B cell (primary cell): ENCODE measurements at regions not wholly inside any gene's neighbourhood (a gene's known extent, or its start where the extent isn't known, plus 50 kb on each side); places are given as distances from the start of the nearest gene placed in this dataset.

Source experiments
- ATAC-seq: fragments of 200-7000 bp; cut with Tn5 transposase; one replicate; pipeline ENCODE4 v1.10.0; 2021; ENCODE audit warnings: low read depth, mild to moderate bottlenecking, moderate number of reproducible peaks, moderate library complexity
- CTCF ChIA-PET: fragments of 350-600 bp; sonication (Branson Sonifier 250); formaldehyde crosslinking; loops from one replicate; lab custom pipeline; 2021; ENCODE audit warnings: antibody characterized with exemption, inconsistent platforms; lab: Charles Lee
- POLR2A ChIA-PET: fragments of 350-600 bp; sonication (Branson Sonifier 250); formaldehyde crosslinking; loops from one replicate; lab custom pipeline; 2021; ENCODE audit warnings: antibody characterized with exemption; lab: Charles Lee
- DNase-seq: peaks from one replicate; pipeline ENCODE4 v3.0.0; 2013
- H2AFZ ChIP-seq: 2 replicates; pipeline ENCODE4 v1.6.1; 2012; ENCODE audit warnings: mild to moderate bottlenecking, low read depth, low read length; ENCODE audit not compliant: insufficient read depth, poor library complexity, severe bottlenecking
- H3K27ac ChIP-seq, 2 donors: 1 replicate in 1 of 2; 2 replicates in 1 of 2; pipeline ENCODE4 v1.5.1; 2012 to 2013; ENCODE audit warnings: low read length in 2 of 2, mild to moderate bottlenecking in 2 of 2, moderate library complexity in 1 of 2
- H3K27me3 ChIP-seq, 4 experiments: fragments of 200-600 bp in 1 of 4; sonication (generic) in 1 of 4; replicated peaks in 1 of 4; 1 replicate in 2 of 4; 2 replicates in 2 of 4; pipeline versions ENCODE4 v1.6.1 to v1.7.0; 2013 to 2016; ENCODE audit warnings: low read length in 3 of 4, mild to moderate bottlenecking in 2 of 4, mixed read lengths in 1 of 4, moderate library complexity in 1 of 4; ENCODE audit not compliant: insufficient read depth in 4 of 4, control insufficient read depth in 3 of 4; ENCODE audit errors: control extremely low read depth in 1 of 4
- H3K36me3 ChIP-seq, 2 experiments: replicated peaks in 1 of 2; 1 replicate in 1 of 2; 2 replicates in 1 of 2; pipeline versions ENCODE4 v1.6.1 to v1.7.1; 2013; ENCODE audit warnings: low read length in 1 of 2; ENCODE audit not compliant: insufficient read depth in 2 of 2, control insufficient read depth in 1 of 2; ENCODE audit errors: control extremely low read depth in 1 of 2, extremely low read depth in 1 of 2
- H3K4me1 ChIP-seq, 2 donors: fragments of 200-600 bp in 1 of 2; sonication (generic) in 1 of 2; 1 replicate in 1 of 2; 2 replicates in 1 of 2; pipeline versions ENCODE4 v1.5.1 to v1.6.1; 2013 to 2017; ENCODE audit warnings: low read length in 2 of 2; ENCODE audit not compliant: control insufficient read depth in 2 of 2, insufficient read depth in 2 of 2
- H3K4me2 ChIP-seq: replicated peaks from 2 replicates; pipeline ENCODE3; 2012; ENCODE audit warnings: mild to moderate bottlenecking, low read depth, low read length; ENCODE audit not compliant: poor library complexity, severe bottlenecking
- H3K4me3 ChIP-seq, 5 experiments: fragments of 200-600 bp in 1 of 5; sonication (generic) in 1 of 5; 1 replicate in 3 of 5; 2 replicates in 2 of 5; pipeline versions ENCODE4 v1.5.1 to v1.7.0; 2011 to 2016; ENCODE audit warnings: low read length in 4 of 5, mild to moderate bottlenecking in 4 of 5, low read depth in 2 of 5, control low read depth in 1 of 5, moderate library complexity in 1 of 5; ENCODE audit not compliant: insufficient read depth in 1 of 5; ENCODE audit errors: control extremely low read depth in 1 of 5, extremely low read depth in 1 of 5
- H3K79me2 ChIP-seq: fragments of 200-600 bp; sonication (generic); one replicate; pipeline ENCODE4 v1.6.0; 2016; ENCODE audit warnings: low read length; ENCODE audit not compliant: control insufficient read depth, insufficient read depth
- H3K9ac ChIP-seq: fragments of 200-600 bp; sonication (generic); 2 replicates; pipeline ENCODE4 v1.6.1; 2017; ENCODE audit warnings: mild to moderate bottlenecking, low read length, moderate library complexity
- H3K9me3 ChIP-seq, 3 donors: one replicate each; pipeline versions ENCODE4 v1.6.1 to v1.7.1; 2013; ENCODE audit warnings: low read length in 2 of 3; ENCODE audit not compliant: control insufficient read depth in 2 of 3, insufficient read depth in 1 of 3; ENCODE audit errors: control extremely low read depth in 1 of 3
- H4K20me1 ChIP-seq: 2 replicates; pipeline ENCODE4 v1.6.0; 2012; ENCODE audit warnings: mild to moderate bottlenecking, low read length; ENCODE audit not compliant: insufficient read depth, control insufficient read depth, poor library complexity, severe bottlenecking
- H3K27ac Mint-ChIP-seq: one replicate; pipeline ENCODE4 v1.8.0; 2021; ENCODE audit warnings: mixed read lengths
- H3K27me3 Mint-ChIP-seq: one replicate; pipeline ENCODE4 v1.8.0; 2021; ENCODE audit warnings: mixed read lengths
- H3K4me1 Mint-ChIP-seq: one replicate; pipeline ENCODE4 v1.8.0; 2021; ENCODE audit warnings: mixed read lengths
- H3K4me3 Mint-ChIP-seq: one replicate; pipeline ENCODE4 v1.8.0; 2021; ENCODE audit warnings: mixed read lengths
- H3K9me3 Mint-ChIP-seq: one replicate; pipeline ENCODE4 v1.8.0; 2022; ENCODE audit warnings: mixed read lengths; ENCODE audit not compliant: insufficient read depth
- EZH2 ChIP-seq: IDR thresholded peaks from 2 replicates; pipeline ENCODE4 v1.6.1; 2012; ENCODE audit warnings: borderline replicate concordance, low read depth, mild to moderate bottlenecking, moderate library complexity, low read length; ENCODE audit not compliant: insufficient read depth, poor library complexity, severe bottlenecking
- WGBS: methylation state at CpG from one replicate; pipeline ENCODE4 v1.1.5; 2013; ENCODE audit warnings: missing lambda C conversion rate; ENCODE audit not compliant: insufficient coverage; 5-methylcytosine and 5-hydroxymethylcytosine counted together
- intact Hi-C: fragments of 100-400 bp; cut with micrococcal nuclease; formaldehyde crosslinking; loops from one replicate; pipeline ENCODE4 v1.10.0; 2022
- TF ChIP-seq, protein P1 (sequence below): fragments of 200-600 bp; IDR thresholded peaks from one replicate; pipeline ENCODE4 v1.8.0; 2022; ENCODE audit warnings: antibody characterized with exemption, mild to moderate bottlenecking

DNA sequence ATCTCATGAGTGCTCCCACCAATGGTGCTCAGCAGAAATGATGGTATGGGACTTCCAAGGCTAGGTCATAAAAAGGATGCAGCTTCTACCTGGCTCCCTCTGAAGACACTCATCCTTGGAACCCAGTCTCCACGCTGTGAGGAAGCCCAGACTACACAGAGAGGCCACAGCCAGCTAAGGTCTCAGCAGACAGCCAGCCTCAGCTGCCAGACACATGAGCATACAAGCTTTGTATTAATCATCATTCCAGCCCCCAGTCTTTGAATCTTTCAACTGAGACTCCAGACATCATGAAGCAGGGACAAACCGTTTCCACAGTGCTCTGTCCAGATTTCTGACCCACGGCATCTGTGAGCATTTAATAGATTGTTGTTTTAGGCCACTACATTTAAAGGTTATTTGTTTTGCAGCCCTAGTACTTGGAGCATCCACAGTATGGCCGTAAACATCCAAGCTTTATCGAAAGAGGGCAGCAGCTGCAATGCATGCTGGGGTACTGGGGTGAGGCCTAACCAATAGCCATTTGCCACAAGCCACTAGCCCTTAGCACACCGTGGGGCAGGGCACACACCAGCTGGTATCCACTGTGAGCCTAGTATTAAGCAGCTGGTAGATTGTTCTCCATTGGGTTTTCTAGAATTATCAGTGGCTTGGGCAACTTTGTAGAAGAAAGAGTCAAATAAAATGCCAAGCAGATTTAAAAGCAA is 449.1 kb downstream of the BCOR start:
- DNase-seq (no peak), ATAC-seq (no peak)
- Mint-ChIP-seq H3K27me3 (peaks cover 6% of the 10 kb centered on the region), H3K9me3 (peaks cover 2% of the 10 kb centered on the region), H3K4me3 (no peak overlapping the region), H3K27ac (no peak overlapping the region), H3K4me1 (no peaks in the 10 kb centered on the region)
- Histone ChIP-seq H3K9ac (no peak overlapping the region), H3K9me3 (no peaks in the 10 kb centered on the region), H3K4me2 (no peak overlapping the region), H3K27me3 (no peaks in the 10 kb centered on the region), H3K4me1 (no peaks in the 10 kb centered on the region), H3K27ac (no peak overlapping the region), H3K36me3 (no peaks in the 10 kb centered on the region), H2AFZ (no peak overlapping the region), H3K4me3 (no peak overlapping the region), H3K79me2 (no peaks in the 10 kb centered on the region), H4K20me1 (no peaks in the 10 kb centered on the region)
- intact Hi-C loops = no loop called here
- TF ChIP-seq EZH2 = no peak
- TF ChIP-seq, protein P1, sequence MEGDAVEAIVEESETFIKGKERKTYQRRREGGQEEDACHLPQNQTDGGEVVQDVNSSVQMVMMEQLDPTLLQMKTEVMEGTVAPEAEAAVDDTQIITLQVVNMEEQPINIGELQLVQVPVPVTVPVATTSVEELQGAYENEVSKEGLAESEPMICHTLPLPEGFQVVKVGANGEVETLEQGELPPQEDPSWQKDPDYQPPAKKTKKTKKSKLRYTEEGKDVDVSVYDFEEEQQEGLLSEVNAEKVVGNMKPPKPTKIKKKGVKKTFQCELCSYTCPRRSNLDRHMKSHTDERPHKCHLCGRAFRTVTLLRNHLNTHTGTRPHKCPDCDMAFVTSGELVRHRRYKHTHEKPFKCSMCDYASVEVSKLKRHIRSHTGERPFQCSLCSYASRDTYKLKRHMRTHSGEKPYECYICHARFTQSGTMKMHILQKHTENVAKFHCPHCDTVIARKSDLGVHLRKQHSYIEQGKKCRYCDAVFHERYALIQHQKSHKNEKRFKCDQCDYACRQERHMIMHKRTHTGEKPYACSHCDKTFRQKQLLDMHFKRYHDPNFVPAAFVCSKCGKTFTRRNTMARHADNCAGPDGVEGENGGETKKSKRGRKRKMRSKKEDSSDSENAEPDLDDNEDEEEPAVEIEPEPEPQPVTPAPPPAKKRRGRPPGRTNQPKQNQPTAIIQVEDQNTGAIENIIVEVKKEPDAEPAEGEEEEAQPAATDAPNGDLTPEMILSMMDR = no peak
- CTCF ChIA-PET = interaction anchor here (0.5 kb wide), 1 partner anchor 609 kb away, joined by 3 read pairs; no protein-coding TSS in a partner anchor
- WGBS = no CpG with 5 or more reads among the region's 6 CpGs
- POLR2A ChIA-PET = no interaction called here

DNA sequence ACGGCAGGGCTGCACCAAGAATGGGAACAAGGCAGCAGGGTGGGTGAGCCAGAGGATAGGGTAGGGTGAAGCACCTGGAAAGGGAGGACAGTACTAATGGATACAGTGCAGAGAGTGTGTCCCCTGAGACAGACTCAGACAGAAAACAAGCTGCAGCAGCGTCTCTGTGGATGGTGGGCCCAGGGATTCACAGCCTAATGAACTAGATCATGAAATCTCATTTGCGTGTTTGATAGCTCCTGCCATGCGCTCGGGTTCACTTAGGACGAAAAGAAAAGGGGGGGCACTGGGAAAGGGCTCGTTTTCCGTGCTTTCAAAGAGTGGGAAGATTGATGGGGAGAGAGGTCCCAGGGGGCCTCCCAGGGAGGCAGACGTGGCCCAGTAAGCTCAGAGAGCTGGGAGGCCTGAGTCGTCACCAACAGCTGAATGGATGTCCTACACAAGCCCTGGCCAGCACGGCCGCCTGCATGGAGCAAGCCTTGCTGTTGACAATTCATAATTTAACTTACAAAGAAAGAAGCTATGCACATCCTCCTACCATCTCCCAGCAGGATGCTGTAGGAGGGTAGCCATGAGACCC is 446.9 kb downstream of the BCOR start:
- Mint-ChIP-seq H3K27ac (no peak overlapping the region), H3K27me3 (peaks cover 18% of the 10 kb centered on the region), H3K9me3 (peaks cover 2% of the 10 kb centered on the region), H3K4me3 (no peak overlapping the region), H3K4me1 (no peaks in the 10 kb centered on the region)
- ChIA-PET POLR2A (no interaction called here), CTCF (no interaction called here)
- no peaks in the 10 kb centered on the region for H4K20me1 ChIP-seq
- H3K4me2 ChIP-seq = no peak overlapping the region
- TF ChIP-seq, protein P1 = no peak
- no peak for TF ChIP-seq EZH2
- peaks cover 0 to 3% (median 0%) of the 10 kb centered on the region in 4 experiments for H3K27me3 ChIP-seq
- 85% methylated on average over 4 of the region's 12 CpGs for WGBS
- H3K36me3 ChIP-seq = no peaks in the 10 kb centered on the region
- H3K27ac ChIP-seq = no peak overlapping the region
- no peak overlapping the region for H2AFZ ChIP-seq
- no peak for ATAC-seq
- H3K4me3 ChIP-seq = no peak overlapping the region
- intact Hi-C loops = loop anchor here (5.0 kb wide), 1 partner anchor 389 kb away; no protein-coding TSS in a partner anchor
- H3K4me1 ChIP-seq = no peaks in the 10 kb centered on the region
- no peaks in the 10 kb centered on the region for H3K9me3 ChIP-seq
- no peaks in the 10 kb centered on the region for H3K79me2 ChIP-seq
- no peak overlapping the region for H3K9ac ChIP-seq
- DNase-seq = no peak
